SK-N-MC (cell line): ENCODE measurements at regions not wholly inside any gene's neighbourhood (a gene's known extent, or its start where the extent isn't known, plus 50 kb on each side); places are given as distances from the start of the nearest gene placed in this dataset.

ENCODE experiments used
- DNase-seq: peaks from one replicate; pipeline ENCODE4 v3.0.0-alpha.2; 2011; ENCODE audit warnings: low read depth, low spot score
- H3K27ac ChIP-seq: fragments of 200-600 bp; sonication (generic); 2 replicates; pipeline ENCODE4 v1.5.1; 2016; ENCODE audit warnings: mixed run types
- H3K36me3 ChIP-seq: fragments of 200-600 bp; sonication (generic); 2 replicates; pipeline ENCODE4 v1.6.1; 2017; ENCODE audit warnings: antibody characterized with exemption, low read length, mixed read lengths; ENCODE audit not compliant: insufficient read depth
- H3K4me3 ChIP-seq: fragments of 200-600 bp; sonication (generic); 2 replicates; pipeline ENCODE4 v1.5.1; 2016
- H3K9ac ChIP-seq: fragments of 200-600 bp; sonication (generic); 2 replicates; pipeline ENCODE4 v1.8.0; 2017; ENCODE audit warnings: mixed run types, mixed read lengths; ENCODE audit not compliant: insufficient read length
- H3K9me3 ChIP-seq: fragments of 200-600 bp; sonication (generic); 2 replicates; pipeline ENCODE4 v1.6.1; 2017; ENCODE audit warnings: low read depth, mild to moderate bottlenecking, antibody characterized with exemption, low read length, moderate library complexity, mixed read lengths
- EZH2 ChIP-seq: fragments of 200-600 bp; sonication (generic); IDR thresholded peaks from one replicate; pipeline ENCODE4 v1.6.1; 2017; ENCODE audit warnings: antibody characterized with exemption
- FOXP2 ChIP-seq: optimal IDR thresholded peaks from 2 replicates; pipeline ENCODE3; 2011; ENCODE audit warnings: mild to moderate bottlenecking, moderate library complexity; ENCODE audit not compliant: insufficient read depth; ENCODE audit errors: extremely low read length, control extremely low read depth
- POLR2AphosphoS5 ChIP-seq: IDR thresholded peaks from 2 replicates; pipeline ENCODE4 v1.6.1; 2012; ENCODE audit warnings: mild to moderate bottlenecking, low read depth, low read length, borderline replicate concordance

DNA sequence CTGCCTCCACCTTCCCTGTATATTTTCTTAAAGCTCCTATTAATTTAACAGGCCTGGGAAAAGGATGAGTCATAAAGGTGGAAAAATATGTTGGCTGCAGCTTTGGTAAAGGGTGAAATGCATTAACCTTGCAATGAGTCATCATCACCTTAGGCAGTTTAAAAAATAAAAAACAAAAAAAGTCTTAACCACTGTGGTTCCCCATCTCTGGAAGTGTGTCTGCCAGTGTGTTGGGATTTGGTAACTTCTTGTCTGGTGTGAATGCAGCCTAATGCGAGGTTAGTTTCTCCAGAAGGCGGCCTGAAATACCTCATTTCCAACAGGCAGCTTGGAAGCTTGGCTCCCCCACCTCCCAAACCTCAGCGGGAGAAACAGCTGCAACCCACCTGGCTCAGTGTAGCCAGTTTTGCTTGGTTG, 265.3 kb upstream of the GAS1 start:
- TF ChIP-seq POLR2AphosphoS5 (no peak), EZH2 (no peak)
- no peak for DNase-seq
- Histone ChIP-seq H3K9me3 (no peaks in the 10 kb centered on the region), H3K36me3 (no peaks in the 10 kb centered on the region), H3K9ac (no peak overlapping the region), H3K27ac (no peak overlapping the region), H3K4me3 (no peak overlapping the region)

DNA sequence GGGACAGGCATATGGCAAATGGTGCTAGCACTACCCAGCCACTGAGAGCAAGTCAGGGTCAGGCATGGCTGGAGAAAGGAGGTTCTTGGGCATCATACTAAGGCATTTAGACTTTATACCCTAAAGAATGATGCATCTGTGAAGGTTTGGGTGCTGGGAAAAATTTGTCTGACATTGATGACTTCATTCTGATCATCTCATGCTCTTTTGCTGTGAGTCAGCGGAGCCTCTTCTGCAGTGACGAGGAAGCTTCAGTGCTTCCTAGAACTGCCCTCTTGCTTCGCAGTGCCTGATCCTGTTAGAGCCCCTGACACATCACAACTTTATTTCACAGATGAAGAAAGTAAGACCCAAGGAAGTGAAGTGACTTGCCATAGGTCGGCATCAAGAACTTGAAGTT, 266.6 kb upstream of the GAS1 start:
- no peak for DNase-seq
- no peak overlapping the region for H3K4me3 ChIP-seq
- H3K9me3 ChIP-seq, result no peaks in the 10 kb centered on the region
- TF ChIP-seq POLR2AphosphoS5 (no peak), FOXP2 (no peak), EZH2 (no peak)
- no peak overlapping the region for H3K27ac ChIP-seq
- H3K9ac ChIP-seq, result no peak overlapping the region
- H3K36me3 ChIP-seq, result no peaks in the 10 kb centered on the region

DNA sequence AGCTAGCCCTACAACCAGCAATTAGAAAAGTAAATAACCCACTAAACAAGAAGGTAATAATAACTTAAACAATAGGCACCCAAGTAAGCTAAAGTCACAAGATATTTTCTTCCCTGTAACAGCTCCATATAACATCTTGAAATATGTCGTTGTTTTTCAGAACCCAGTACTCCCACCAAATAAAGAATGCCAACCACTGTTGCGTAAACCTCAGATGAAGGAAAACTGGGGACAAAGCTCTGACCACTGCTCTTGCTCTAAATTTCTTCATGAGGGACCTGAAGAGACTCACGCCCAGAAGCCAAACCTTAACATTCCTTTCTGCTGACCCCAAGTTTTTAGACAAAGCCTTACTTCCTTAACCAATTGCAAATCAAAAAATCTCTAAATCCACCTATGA, 267.7 kb upstream of the GAS1 start:
- no peaks in the 10 kb centered on the region for H3K36me3 ChIP-seq
- H3K9me3 ChIP-seq, result no peaks in the 10 kb centered on the region
- H3K9ac ChIP-seq, result no peak overlapping the region
- TF ChIP-seq FOXP2, result no peak
- no peak for TF ChIP-seq POLR2AphosphoS5
- no peak for DNase-seq
- no peak overlapping the region for H3K4me3 ChIP-seq
- H3K27ac ChIP-seq, result no peak overlapping the region

DNA sequence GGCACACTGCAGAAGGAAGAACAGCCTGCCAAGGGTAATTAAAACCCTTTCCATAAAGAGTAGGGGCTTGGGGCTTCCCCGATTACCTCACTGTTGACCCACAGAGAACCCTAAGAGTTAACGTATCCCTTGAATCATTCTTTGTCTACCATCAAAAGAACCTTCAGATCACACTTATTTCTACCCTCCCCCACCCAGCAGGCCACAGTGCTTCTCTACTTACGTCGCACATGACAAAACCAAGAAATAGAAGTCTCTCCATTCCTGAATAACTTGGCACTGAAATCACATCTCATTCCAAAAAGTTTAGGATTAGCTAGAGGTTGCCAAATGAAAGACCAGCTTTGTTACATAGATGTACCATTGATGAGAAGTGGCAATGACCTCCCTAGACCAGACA, 268.7 kb upstream of the GAS1 start:
- no peak for DNase-seq
- no peaks in the 10 kb centered on the region for H3K36me3 ChIP-seq
- no peak overlapping the region for H3K4me3 ChIP-seq
- no peak for TF ChIP-seq FOXP2
- no peak for TF ChIP-seq EZH2
- no peak for TF ChIP-seq POLR2AphosphoS5
- H3K27ac ChIP-seq, result no peak overlapping the region
- no peak overlapping the region for H3K9ac ChIP-seq
- H3K9me3 ChIP-seq, result no peaks in the 10 kb centered on the region

DNA sequence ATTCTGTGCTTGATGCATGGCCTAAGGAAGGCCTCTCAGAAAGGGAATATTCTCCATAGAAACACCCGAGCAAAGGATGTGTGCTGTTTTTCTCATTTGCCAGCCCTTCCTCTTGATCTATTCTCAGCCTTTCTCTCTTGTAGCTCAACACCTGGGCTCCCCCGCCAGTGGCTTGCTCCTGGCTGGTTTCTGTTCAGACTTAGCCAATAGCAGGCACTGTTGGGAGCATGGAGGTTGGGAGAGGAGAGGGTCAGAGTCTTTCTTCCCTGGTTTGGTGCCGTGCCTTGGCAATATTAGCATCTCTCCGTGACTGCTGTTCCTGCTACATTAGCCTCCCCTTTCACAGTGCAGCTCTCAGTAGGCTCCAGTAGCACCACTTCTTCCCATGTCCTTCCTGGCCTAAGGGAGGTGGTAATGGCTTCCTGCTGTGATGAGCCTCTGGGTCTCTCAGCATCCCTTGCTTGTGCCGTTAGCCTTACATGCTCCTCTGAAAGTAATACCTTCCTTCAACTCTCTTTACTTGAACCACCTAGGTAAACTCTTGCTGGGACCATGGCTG, 269.7 kb upstream of the GAS1 start:
- Histone ChIP-seq H3K27ac (no peak overlapping the region), H3K9ac (no peak overlapping the region), H3K9me3 (no peaks in the 10 kb centered on the region), H3K4me3 (no peak overlapping the region), H3K36me3 (no peaks in the 10 kb centered on the region)
- TF ChIP-seq FOXP2 (no peak), POLR2AphosphoS5 (no peak), EZH2 (no peak)
- DNase-seq, result no peak

DNA sequence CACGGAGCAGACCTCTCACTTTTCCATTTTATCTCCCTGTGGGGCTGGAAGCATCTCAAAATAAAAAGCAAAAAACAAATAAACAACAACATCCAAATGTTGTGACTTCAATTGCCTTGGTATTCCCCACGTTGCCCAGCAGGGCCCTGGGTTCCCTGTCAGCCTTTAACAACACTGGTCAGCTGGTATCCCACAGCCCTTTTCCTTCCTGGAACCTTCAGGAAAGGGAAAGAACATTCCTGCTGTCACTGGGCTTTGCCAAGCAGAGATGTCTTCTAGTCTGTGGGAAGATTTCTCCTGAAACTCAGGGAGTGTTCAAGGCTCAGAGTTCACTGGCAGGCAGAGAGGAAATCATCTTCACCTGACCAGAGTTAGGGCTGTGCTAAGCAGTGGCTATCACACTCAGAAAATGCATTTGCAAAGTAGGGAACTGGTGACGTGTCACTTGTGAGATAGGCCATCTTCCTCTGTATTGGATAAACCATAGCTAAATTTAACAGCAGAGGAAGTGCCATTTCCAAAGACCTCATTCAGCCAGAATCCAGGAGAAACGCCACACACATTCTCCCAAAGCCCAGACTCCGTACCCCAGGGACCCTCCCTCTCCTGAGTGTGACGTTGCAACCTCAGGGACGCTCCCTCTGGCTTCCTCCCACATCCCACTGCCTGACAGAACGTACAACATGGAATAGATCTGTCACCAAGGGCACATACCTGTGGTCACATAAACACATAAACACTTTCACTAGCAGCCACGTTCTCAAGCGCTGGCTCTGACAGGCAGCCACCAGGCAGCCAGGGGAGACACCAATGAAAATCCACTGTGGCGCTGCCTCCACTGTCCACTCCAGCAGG, 274.0 kb upstream of the DAPK1 start:
- no peaks in the 10 kb centered on the region for H3K9me3 ChIP-seq

DNA sequence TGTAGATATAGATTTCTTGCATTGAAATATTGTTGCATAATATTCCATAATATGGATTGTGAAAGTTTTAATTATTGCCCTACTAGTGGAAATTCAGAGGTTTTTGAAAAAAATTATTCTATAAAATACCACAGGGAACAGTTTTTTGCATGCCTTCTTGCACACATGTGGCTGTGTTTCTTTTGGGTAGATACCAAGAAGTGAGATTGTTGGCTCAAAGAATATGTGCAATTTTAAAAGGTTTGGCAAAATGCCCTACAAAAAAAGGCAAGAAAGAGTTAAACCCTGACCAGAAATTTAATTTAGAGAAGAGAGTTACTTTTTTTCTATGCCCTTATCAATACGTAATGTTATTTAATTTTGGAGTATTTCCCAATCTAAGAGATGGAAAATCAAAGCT, 270.8 kb upstream of the DAPK1 start:
- no peak overlapping the region for H3K4me3 ChIP-seq
- no peaks in the 10 kb centered on the region for H3K9me3 ChIP-seq
- no peaks in the 10 kb centered on the region for H3K36me3 ChIP-seq
- H3K9ac ChIP-seq, result no peak overlapping the region
- no peak for TF ChIP-seq EZH2
- TF ChIP-seq POLR2AphosphoS5, result no peak
- no peak for TF ChIP-seq FOXP2
- H3K27ac ChIP-seq, result no peak overlapping the region
- DNase-seq, result no peak

More for the DNA sequence above, 274.0 kb upstream of the DAPK1 start:
- TF ChIP-seq POLR2AphosphoS5 (no peak), FOXP2 (no peak), EZH2 (no peak)
- no peak overlapping the region for H3K9ac ChIP-seq
- no peaks in the 10 kb centered on the region for H3K36me3 ChIP-seq
- H3K4me3 ChIP-seq, result no peak overlapping the region
- H3K27ac ChIP-seq, result no peak overlapping the region
- no peak for DNase-seq

DNA sequence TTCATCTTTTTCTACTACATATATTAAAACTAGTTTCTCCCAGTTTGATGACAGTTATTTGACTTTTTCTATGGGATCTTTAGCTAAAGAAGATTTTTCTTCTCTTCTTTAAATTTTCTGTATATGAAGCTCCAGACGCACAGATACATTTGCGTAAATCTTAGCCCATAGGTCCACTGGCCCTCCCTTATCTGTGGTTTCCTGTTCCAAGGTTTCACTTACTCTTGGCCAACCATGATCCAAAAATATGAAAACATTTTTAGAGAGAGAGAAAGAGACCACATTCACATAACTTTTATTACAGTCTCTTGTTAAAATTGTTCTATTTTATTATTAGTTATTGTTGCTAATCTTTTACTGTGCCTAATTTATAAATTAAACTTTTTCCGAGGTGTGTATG, 270.2 kb upstream of the DAPK1 start:
- no peaks in the 10 kb centered on the region for H3K9me3 ChIP-seq
- no peak for DNase-seq
- no peak overlapping the region for H3K9ac ChIP-seq
- no peak overlapping the region for H3K27ac ChIP-seq
- no peaks in the 10 kb centered on the region for H3K36me3 ChIP-seq
- no peak overlapping the region for H3K4me3 ChIP-seq
- TF ChIP-seq EZH2, result no peak
- no peak for TF ChIP-seq FOXP2
- TF ChIP-seq POLR2AphosphoS5, result no peak
